ENCODE measurements at regions not wholly inside any gene's neighbourhood (a gene's known extent, or its start where the extent isn't known, plus 50 kb on each side); places are given as distances from the start of the nearest gene placed in this dataset.

GRCh38 chr15:93217343-93217742 is 128.3 kb upstream of the RGMA start:
- H3K27me3 ChIP-seq (ENCODE audit: control insufficient read depth, insufficient read depth, low read length, poor library complexity, severe bottlenecking): no peaks in the 10 kb centered on the region
- Mint-ChIP-seq H3K4me1 (peaks cover 4% of the 10 kb centered on the region), H3K4me3 (no peak overlapping the region), H3K36me3 (ENCODE audit: low read depth) (peaks cover 31% of the 10 kb centered on the region), H3K27ac (no peak overlapping the region), H3K9me3 (peaks cover 5% of the 10 kb centered on the region), H3K27me3 (ENCODE audit: insufficient read depth) (peaks cover 8% of the 10 kb centered on the region)
- TF ChIP-seq CTCF (conservative IDR thresholded peaks at IDR 0.05): no peak
- peaks cover 37% of the 10 kb centered on the region for H3K36me3 ChIP-seq (ENCODE audit: control insufficient read depth, insufficient read depth, low read length)
- no peak overlapping the region for H3K9ac ChIP-seq (ENCODE audit: extremely low read depth, low read length, poor library complexity, severe bottlenecking)
- 100% methylated on average over 1 of the region's 1 CpG for WGBS, 2 experiments (ENCODE audit: insufficient coverage in 1 of 2, insufficient read length in 1 of 2)
- H3K27ac ChIP-seq (ENCODE audit: low read depth, low read length): no peak overlapping the region
- H3K4me3 ChIP-seq (ENCODE audit: low read length): no peak overlapping the region
- H3K9me3 ChIP-seq (ENCODE audit: control insufficient read depth, low read length): no peaks in the 10 kb centered on the region
- DNase-seq: no peak
- no peaks in the 10 kb centered on the region for H3K4me1 ChIP-seq (ENCODE audit: control insufficient read depth, insufficient read depth, low read length)

- Histone ChIP-seq H3K4me1 (ENCODE audit: control insufficient read depth, insufficient read depth, low read length) (no peaks in the 10 kb centered on the region), H3K36me3 (ENCODE audit: control insufficient read depth, insufficient read depth, low read length) (peaks cover 10% of the 10 kb centered on the region), H3K4me3 (ENCODE audit: low read length) (no peak overlapping the region), H3K27ac (ENCODE audit: low read depth, low read length) (no peak overlapping the region), H3K9me3 (ENCODE audit: control insufficient read depth, low read length) (no peaks in the 10 kb centered on the region), H3K9ac (ENCODE audit: extremely low read depth, low read length, poor library complexity, severe bottlenecking) (no peak overlapping the region), H3K27me3 (ENCODE audit: control insufficient read depth, insufficient read depth, low read length, poor library complexity, severe bottlenecking) (no peaks in the 10 kb centered on the region)
- 88 to 94% methylated on average over 1 to 3 of the region's 3 CpGs for WGBS, 2 experiments (ENCODE audit: insufficient coverage in 1 of 2, insufficient read length in 1 of 2)
- TF ChIP-seq CTCF (conservative IDR thresholded peaks at IDR 0.05): no peak
- Mint-ChIP-seq H3K9me3 (peaks cover 10% of the 10 kb centered on the region), H3K4me1 (peaks cover 6% of the 10 kb centered on the region), H3K4me3 (no peak overlapping the region), H3K27ac (no peak overlapping the region), H3K36me3 (ENCODE audit: low read depth) (peaks cover 10% of the 10 kb centered on the region), H3K27me3 (ENCODE audit: insufficient read depth) (peaks cover 11% of the 10 kb centered on the region)
- no peak for DNase-seq
Measured at GRCh38 chr15:93214106-93214505, 125.1 kb upstream of the RGMA start.

GRCh38 chr15:93213281-93213680 is 124.3 kb upstream of the RGMA start:
- Histone ChIP-seq H3K36me3 (ENCODE audit: control insufficient read depth, insufficient read depth, low read length) (peaks cover 2% of the 10 kb centered on the region), H3K27ac (ENCODE audit: low read depth, low read length) (no peak overlapping the region), H3K4me3 (ENCODE audit: low read length) (no peak overlapping the region), H3K9me3 (ENCODE audit: control insufficient read depth, low read length) (no peaks in the 10 kb centered on the region), H3K27me3 (ENCODE audit: control insufficient read depth, insufficient read depth, low read length, poor library complexity, severe bottlenecking) (no peaks in the 10 kb centered on the region), H3K9ac (ENCODE audit: extremely low read depth, low read length, poor library complexity, severe bottlenecking) (no peak overlapping the region), H3K4me1 (ENCODE audit: control insufficient read depth, insufficient read depth, low read length) (no peaks in the 10 kb centered on the region)
- Mint-ChIP-seq H3K4me1 (peaks cover 6% of the 10 kb centered on the region), H3K27me3 (ENCODE audit: insufficient read depth) (peaks cover 11% of the 10 kb centered on the region), H3K27ac (no peak overlapping the region), H3K36me3 (ENCODE audit: low read depth) (peaks cover 4% of the 10 kb centered on the region), H3K9me3 (peaks cover 10% of the 10 kb centered on the region), H3K4me3 (no peak overlapping the region)
- no peak for TF ChIP-seq CTCF (conservative IDR thresholded peaks at IDR 0.05)
- DNase-seq: no peak
- 87 to 95% methylated on average over 5 of the region's 5 CpGs for WGBS, 2 experiments (ENCODE audit: insufficient coverage in 1 of 2, insufficient read length in 1 of 2)

All from endodermal cell (in vitro differentiated cells).